ENCODE measurements at regions not wholly inside any gene's neighbourhood (a gene's known extent, or its start where the extent isn't known, plus 50 kb on each side); places are given as distances from the start of the nearest gene placed in this dataset.

GRCh38 chr5:58326022-58326421 lies 133.9 kb downstream of the PLK2 start:
- DNase-seq (no peak), ATAC-seq (ENCODE audit: low FRiP score in 2 of 2) (no peak)
- H3K27me3 ChIP-seq, result no peaks in the 10 kb centered on the region
- H3K4me1 ChIP-seq, result no peaks in the 10 kb centered on the region
- no peak overlapping the region for H3K27ac ChIP-seq
- no peak overlapping the region for H3K4me3 ChIP-seq
- TF ChIP-seq EP300 (IDR thresholded peaks at IDR 0.05) (no peak), POLR2AphosphoS5 (IDR thresholded peaks at IDR 0.05) (no peak), POLR2A (IDR thresholded peaks at IDR 0.05) (no peak), CTCF (IDR thresholded peaks at IDR 0.05) (no peak)
- H3K36me3 ChIP-seq, result no peaks in the 10 kb centered on the region
- 55 to 57% methylated on average over 1 of the region's 1 CpG for WGBS, 2 donors
- H3K9me3 ChIP-seq, result no peaks in the 10 kb centered on the region

- WGBS, 2 donors, result 45 to 54% methylated on average over 3 of the region's 3 CpGs
- no peaks in the 10 kb centered on the region for H3K9me3 ChIP-seq
- TF ChIP-seq POLR2A (IDR thresholded peaks at IDR 0.05), result no peak
- no peak for TF ChIP-seq CTCF (IDR thresholded peaks at IDR 0.05)
- no peak for TF ChIP-seq EP300 (IDR thresholded peaks at IDR 0.05)
- H3K27me3 ChIP-seq, result no peaks in the 10 kb centered on the region
- no peak overlapping the region for H3K4me3 ChIP-seq
- no peak for DNase-seq
- no peaks in the 10 kb centered on the region for H3K36me3 ChIP-seq
- ATAC-seq (ENCODE audit: low FRiP score in 2 of 2), result no peak
- H3K27ac ChIP-seq, result no peak overlapping the region
- no peaks in the 10 kb centered on the region for H3K4me1 ChIP-seq
Observed at GRCh38 chr5:58322453-58322852, 137.4 kb downstream of the PLK2 start.

- WGBS, 2 donors, result 91 to 100% methylated on average over 1 of the region's 1 CpG
- Histone ChIP-seq H3K4me3 (no peak overlapping the region), H3K9me3 (no peaks in the 10 kb centered on the region), H3K4me1 (no peaks in the 10 kb centered on the region), H3K36me3 (no peaks in the 10 kb centered on the region), H3K27ac (no peak overlapping the region), H3K27me3 (no peaks in the 10 kb centered on the region)
- DNase-seq (no peak), ATAC-seq (ENCODE audit: low FRiP score in 2 of 2) (no peak)
- no peak for TF ChIP-seq CTCF (IDR thresholded peaks at IDR 0.05)
- TF ChIP-seq POLR2AphosphoS5 (IDR thresholded peaks at IDR 0.05), result no peak
- TF ChIP-seq POLR2A (IDR thresholded peaks at IDR 0.05), result no peak
- TF ChIP-seq EP300 (IDR thresholded peaks at IDR 0.05), result no peak
Observed at GRCh38 chr5:58318468-58318867, 141.4 kb downstream of the PLK2 start.

- Histone ChIP-seq H3K9me3 (no peaks in the 10 kb centered on the region), H3K27me3 (no peaks in the 10 kb centered on the region), H3K27ac (no peak overlapping the region), H3K4me3 (no peak overlapping the region), H3K4me1 (no peaks in the 10 kb centered on the region), H3K36me3 (no peaks in the 10 kb centered on the region)
- no peak for ATAC-seq (ENCODE audit: low FRiP score in 2 of 2)
- TF ChIP-seq CTCF (IDR thresholded peaks at IDR 0.05) (no peak), EP300 (IDR thresholded peaks at IDR 0.05) (no peak), POLR2AphosphoS5 (IDR thresholded peaks at IDR 0.05) (no peak), POLR2A (IDR thresholded peaks at IDR 0.05) (no peak)
- no peak for DNase-seq
Observed at GRCh38 chr5:58317808-58318207, 142.1 kb downstream of the PLK2 start.

- Histone ChIP-seq H3K36me3 (no peaks in the 10 kb centered on the region), H3K4me1 (no peaks in the 10 kb centered on the region), H3K27ac (no peak overlapping the region), H3K4me3 (no peak overlapping the region), H3K27me3 (no peaks in the 10 kb centered on the region), H3K9me3 (no peaks in the 10 kb centered on the region)
- 61 to 71% methylated on average over 7 of the region's 7 CpGs for WGBS, 2 donors
- DNase-seq, result no peak
- no peak for ATAC-seq (ENCODE audit: low FRiP score in 2 of 2)
- TF ChIP-seq POLR2AphosphoS5 (IDR thresholded peaks at IDR 0.05), result peak; percentile 53 to 69
- TF ChIP-seq EP300 (IDR thresholded peaks at IDR 0.05), result peak in 2 of 4 donors; percentile 54 to 67
- TF ChIP-seq POLR2A (IDR thresholded peaks at IDR 0.05), result no peak
Observed at GRCh38 chr5:58317009-58317408, 142.9 kb downstream of the PLK2 start.
